GM23248 (cell line): ENCODE measurements at regions not wholly inside any gene's neighbourhood (a gene's known extent, or its start where the extent isn't known, plus 50 kb on each side); places are given as distances from the start of the nearest gene placed in this dataset.

Source experiments
- DNase-seq: peaks from one replicate; pipeline ENCODE4 v3.0.0-alpha.2; 2015
- H2AFZ ChIP-seq: fragments of 200-600 bp; sonication (generic); 2 replicates; pipeline ENCODE4 v1.6.1; 2016; ENCODE audit warnings: antibody characterized with exemption
- H3F3A ChIP-seq: fragments of 200-600 bp; sonication (generic); 2 replicates; pipeline ENCODE4 v1.6.1; 2016; ENCODE audit warnings: mild to moderate bottlenecking, antibody characterized with exemption, mixed run types; ENCODE audit not compliant: insufficient read depth
- H3K27ac ChIP-seq: fragments of 200-600 bp; sonication (generic); 2 replicates; pipeline ENCODE4 v1.5.1; 2016; ENCODE audit warnings: mild to moderate bottlenecking
- H3K27me3 ChIP-seq: fragments of 200-600 bp; sonication (generic); replicated peaks from 2 replicates; pipeline ENCODE4 v1.6.1; 2016; ENCODE audit warnings: mild to moderate bottlenecking; ENCODE audit not compliant: insufficient read depth
- H3K36me3 ChIP-seq: fragments of 200-600 bp; sonication (generic); 2 replicates; pipeline ENCODE4 v1.6.1; 2016; ENCODE audit warnings: low read depth, mild to moderate bottlenecking
- H3K4me1 ChIP-seq: fragments of 200-600 bp; sonication (generic); 2 replicates; pipeline ENCODE4 v1.6.1; 2016; ENCODE audit warnings: mild to moderate bottlenecking; ENCODE audit not compliant: insufficient read depth
- H3K4me2 ChIP-seq: fragments of 200-600 bp; sonication (generic); one replicate; pipeline ENCODE4 v1.6.1; 2016; ENCODE audit warnings: mild to moderate bottlenecking; ENCODE audit not compliant: unreplicated experiment
- H3K4me3 ChIP-seq: fragments of 200-600 bp; sonication (generic); 2 replicates; pipeline ENCODE4 v1.5.1; 2016; ENCODE audit warnings: mild to moderate bottlenecking
- H3K79me2 ChIP-seq: fragments of 200-600 bp; sonication (generic); 2 replicates; pipeline ENCODE4 v1.6.1; 2016; ENCODE audit warnings: mild to moderate bottlenecking; ENCODE audit not compliant: insufficient read depth
- H3K9ac ChIP-seq: fragments of 200-600 bp; sonication (generic); 2 replicates; pipeline ENCODE4 v1.6.1; 2016; ENCODE audit warnings: mild to moderate bottlenecking
- H3K9me2 ChIP-seq: fragments of 200-600 bp; sonication (generic); 2 replicates; pipeline ENCODE4 v1.6.1; 2016; ENCODE audit warnings: mixed run types, mild to moderate bottlenecking, moderate library complexity; ENCODE audit not compliant: insufficient read depth
- H3K9me3 ChIP-seq: fragments of 200-600 bp; sonication (generic); one replicate; pipeline ENCODE4 v1.6.1; 2017; ENCODE audit warnings: low read depth
- H4K20me1 ChIP-seq: fragments of 200-600 bp; sonication (generic); 2 replicates; pipeline ENCODE4 v1.6.0; 2016; ENCODE audit not compliant: insufficient read depth
- EZH2 ChIP-seq: fragments of 200-600 bp; sonication (generic); IDR thresholded peaks from 2 replicates; pipeline ENCODE4 v1.6.1; 2018; ENCODE audit warnings: antibody characterized with exemption, mild to moderate bottlenecking; ENCODE audit not compliant: insufficient read depth, poor library complexity, severe bottlenecking
- EZH2phosphoT487 ChIP-seq: fragments of 200-600 bp; sonication (generic); IDR thresholded peaks from 2 replicates; pipeline ENCODE4 v1.6.1; 2018; ENCODE audit warnings: antibody characterized with exemption, moderate library complexity, mild to moderate bottlenecking, low read depth; ENCODE audit not compliant: insufficient read depth
- WGBS, 2 experiments: methylation state at CpG; one replicate each; pipeline ENCODE4 v1.1.6; 2015 to 2017; ENCODE audit warnings: low lambda C conversion rate in 2 of 2, low coverage in 1 of 2; ENCODE audit errors: missing lambda C conversion rate in 2 of 2; 5-methylcytosine and 5-hydroxymethylcytosine counted together
- in situ Hi-C: fragments of 300-500 bp; cut with MboI; formaldehyde crosslinking; loops from 2 replicates; pipeline ENCODE4 v1.15.0; 2020

DNA sequence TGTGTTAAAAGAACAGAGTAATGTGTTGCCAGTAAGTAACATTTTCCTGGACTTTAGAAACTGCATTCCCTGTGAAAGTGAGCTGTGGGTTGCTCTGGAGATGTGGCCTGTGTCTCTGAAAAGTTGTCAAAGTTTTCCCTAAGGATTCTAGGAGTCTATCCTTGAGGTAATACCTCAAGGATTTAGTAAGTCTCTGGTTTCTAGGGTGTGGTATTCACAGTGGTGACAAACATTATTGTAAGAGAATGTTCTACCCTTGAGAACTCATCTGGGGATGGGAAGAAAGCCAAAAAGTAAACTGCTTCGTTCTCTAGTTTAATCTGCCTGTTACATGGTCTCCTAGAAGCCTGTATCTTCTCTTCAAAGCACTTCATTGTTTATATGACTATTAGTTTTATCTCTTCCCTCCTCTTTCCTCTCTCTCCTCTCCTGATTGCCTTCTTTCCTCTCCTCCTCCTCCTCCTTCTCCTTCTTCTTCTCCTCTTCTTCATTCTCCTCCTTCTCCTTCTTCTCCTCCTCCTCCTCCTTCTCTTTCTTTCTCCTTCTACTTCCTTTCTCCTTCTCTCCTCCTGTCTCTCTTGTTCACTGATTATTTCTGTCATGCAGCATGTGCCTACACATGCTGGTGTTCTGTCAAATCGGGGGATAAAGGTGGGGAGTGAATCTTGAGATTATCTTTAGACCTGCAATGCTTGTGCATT lies 321.3 kb downstream of the PTTG2 start:
- H3K27me3 ChIP-seq = no peaks in the 10 kb centered on the region
- H2AFZ ChIP-seq = peak overlapping the region; percentile 7; the same call in 1 of the 2 replicates
- WGBS, 2 experiments = 53% methylated on average over 2 of the region's 2 CpGs
- H4K20me1 ChIP-seq = no peaks in the 10 kb centered on the region
- TF ChIP-seq EZH2phosphoT487 (no peak), EZH2 (no peak)
- H3F3A ChIP-seq = peaks cover 3% of the 10 kb centered on the region; the same call in 1 of the 2 replicates
- H3K9me2 ChIP-seq = no peaks in the 10 kb centered on the region
- no peaks in the 10 kb centered on the region for H3K79me2 ChIP-seq
- DNase-seq = peak; percentile 65
- no peak overlapping the region for H3K4me3 ChIP-seq
- 0 out of 2 replicates have a peak overlapping the region, but pooled peaks have one; percentile 0 for H3K9ac ChIP-seq
- H3K4me2 ChIP-seq = no peak overlapping the region
- no peaks in the 10 kb centered on the region for H3K9me3 ChIP-seq
- no peak overlapping the region for H3K27ac ChIP-seq
- in situ Hi-C loops = no loop called here
- H3K4me1 ChIP-seq = 0 out of 2 replicates have a peak, but pooled peaks cover 4% of the 10 kb centered on the region
- no peaks in the 10 kb centered on the region for H3K36me3 ChIP-seq

- H2AFZ ChIP-seq = no peak overlapping the region
- no peaks in the 10 kb centered on the region for H3K79me2 ChIP-seq
- H3K4me1 ChIP-seq = 0 out of 2 replicates have a peak, but pooled peaks cover 4% of the 10 kb centered on the region
- TF ChIP-seq EZH2phosphoT487 (no peak), EZH2 (no peak)
- H3K9me3 ChIP-seq = no peaks in the 10 kb centered on the region
- H3K27ac ChIP-seq = no peak overlapping the region
- no peak overlapping the region for H3K9ac ChIP-seq
- no peaks in the 10 kb centered on the region for H3K27me3 ChIP-seq
- no peak overlapping the region for H3K4me3 ChIP-seq
- 87 to 88% methylated on average over 3 of the region's 3 CpGs for WGBS, 2 experiments
- H3K4me2 ChIP-seq = no peak overlapping the region
- no peak for DNase-seq
- H3K36me3 ChIP-seq = no peaks in the 10 kb centered on the region
- in situ Hi-C loops = no loop called here
- H3F3A ChIP-seq = peaks cover 3% of the 10 kb centered on the region; the same call in 1 of the 2 replicates
- H3K9me2 ChIP-seq = no peaks in the 10 kb centered on the region
- H4K20me1 ChIP-seq = no peaks in the 10 kb centered on the region
Observed at GRCh38 chr4:38283724-38284123, 323.5 kb downstream of the PTTG2 start.

- DNase-seq = no peak
- WGBS, 2 experiments = 67 to 75% methylated on average over 2 of the region's 2 CpGs
Observed at GRCh38 chr4:38284294-38285030, 324.3 kb downstream of the PTTG2 start.

DNA sequence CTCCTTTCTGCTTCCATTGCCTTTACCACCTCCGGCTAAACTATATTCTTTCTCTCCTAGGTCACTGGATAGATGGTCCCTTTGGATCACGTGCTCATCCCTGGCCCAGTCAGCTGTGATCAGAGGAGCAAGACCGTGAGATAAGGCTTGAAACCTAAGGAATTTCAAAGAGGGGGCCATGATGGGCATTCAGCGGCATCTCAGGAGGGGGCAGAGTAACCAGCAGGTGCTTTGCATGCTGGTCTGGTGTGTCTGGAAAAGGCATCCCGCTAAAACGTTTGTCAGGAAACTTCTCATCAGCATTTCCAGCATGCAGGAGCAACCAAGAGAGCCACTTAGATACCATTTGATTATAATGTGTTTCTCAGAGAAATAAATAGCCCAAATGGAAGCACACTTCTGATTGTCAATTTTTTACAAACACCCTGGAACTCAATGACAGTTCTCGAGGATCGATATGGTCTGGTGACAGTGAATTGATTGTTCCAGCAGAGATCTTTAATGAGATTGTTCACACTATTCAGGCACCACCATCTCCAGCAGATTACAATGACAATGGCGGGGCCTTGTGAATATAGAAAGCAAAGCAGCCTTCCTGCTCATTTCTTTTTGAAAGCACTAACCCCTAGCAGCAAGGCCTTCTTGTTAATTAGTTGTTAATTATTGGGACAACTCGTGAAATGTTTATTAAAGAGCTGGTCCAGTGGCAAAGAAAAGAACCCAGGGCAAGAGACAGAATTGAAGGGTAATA lies 327.1 kb downstream of the PTTG2 start:
- 62 to 65% methylated on average over 10 of the region's 10 CpGs for WGBS, 2 experiments
- no peaks in the 10 kb centered on the region for H3K9me3 ChIP-seq
- no peaks in the 10 kb centered on the region for H3K9me2 ChIP-seq
- H3K4me3 ChIP-seq = no peak overlapping the region
- no peaks in the 10 kb centered on the region for H3K27me3 ChIP-seq
- no peak for DNase-seq
- no peaks in the 10 kb centered on the region for H4K20me1 ChIP-seq
- H3K79me2 ChIP-seq = no peaks in the 10 kb centered on the region
- no peaks in the 10 kb centered on the region for H3K4me1 ChIP-seq
- H3K27ac ChIP-seq = no peak overlapping the region
- H2AFZ ChIP-seq = no peak overlapping the region
- no peak overlapping the region for H3K4me2 ChIP-seq
- no peak overlapping the region for H3K9ac ChIP-seq
- in situ Hi-C loops = no loop called here
- H3K36me3 ChIP-seq = no peaks in the 10 kb centered on the region
- TF ChIP-seq EZH2phosphoT487 = no peak
- TF ChIP-seq EZH2 = no peak
- H3F3A ChIP-seq = peaks cover 6% of the 10 kb centered on the region; the same call in 1 of the 2 replicates

More at GRCh38 chr4:38284294-38285030, 324.3 kb downstream of the PTTG2 start:
- Histone ChIP-seq H3K79me2 (no peaks in the 10 kb centered on the region), H2AFZ (no peak overlapping the region), H3K27me3 (no peaks in the 10 kb centered on the region), H4K20me1 (no peaks in the 10 kb centered on the region), H3K9me3 (no peaks in the 10 kb centered on the region), H3K9me2 (no peaks in the 10 kb centered on the region), H3K27ac (no peak overlapping the region), H3K4me1 (0 out of 2 replicates have a peak, but pooled peaks cover 4% of the 10 kb centered on the region), H3F3A (peaks cover 3% of the 10 kb centered on the region; the same call in 1 of the 2 replicates), H3K4me3 (no peak overlapping the region), H3K4me2 (no peak overlapping the region), H3K9ac (no peak overlapping the region), H3K36me3 (no peaks in the 10 kb centered on the region)
- TF ChIP-seq EZH2phosphoT487 (no peak), EZH2 (no peak)
- in situ Hi-C loops = no loop called here
